Activated CD4-positive, alpha-beta memory T cell treated with anti-CD3 and anti-CD28 coated beads for 36 hours (primary cell): ENCODE measurements at regions not wholly inside any gene's neighbourhood (a gene's known extent, or its start where the extent isn't known, plus 50 kb on each side); places are given as distances from the start of the nearest gene placed in this dataset.

Experiments
- CTCF ChIA-PET: fragments of 350-600 bp; sonication (Branson Sonifier 250); formaldehyde crosslinking; loops from one replicate; lab custom pipeline; 2021; ENCODE audit warnings: antibody characterized with exemption, inconsistent platforms; lab: Charles Lee
- POLR2A ChIA-PET: fragments of 350-600 bp; sonication (Branson Sonifier 250); formaldehyde crosslinking; loops from one replicate; lab custom pipeline; 2021; ENCODE audit warnings: antibody characterized with exemption; lab: Charles Lee
- DNase-seq: peaks from one replicate; pipeline ENCODE4 v3.0.0-alpha.2; 2020
- H3K27ac Mint-ChIP-seq: one replicate; pipeline ENCODE4 v1.8.0; 2021; ENCODE audit warnings: mixed read lengths
- H3K27me3 Mint-ChIP-seq: one replicate; pipeline ENCODE4 v1.8.0; 2021; ENCODE audit warnings: mixed read lengths
- H3K36me3 Mint-ChIP-seq: one replicate; pipeline ENCODE4 v1.8.0; 2021; ENCODE audit warnings: mixed read lengths
- H3K4me1 Mint-ChIP-seq: one replicate; pipeline ENCODE4 v1.8.0; 2021; ENCODE audit warnings: low read depth, mixed read lengths
- H3K4me3 Mint-ChIP-seq: one replicate; pipeline ENCODE4 v1.8.0; 2021; ENCODE audit warnings: mild to moderate bottlenecking, mixed read lengths
- H3K9me3 Mint-ChIP-seq: one replicate; pipeline ENCODE4 v1.8.0; 2021; ENCODE audit warnings: mixed read lengths
- intact Hi-C: fragments of 100-400 bp; cut with micrococcal nuclease; formaldehyde crosslinking; loops from one replicate; pipeline ENCODE4 v1.15.1; 2023

DNA sequence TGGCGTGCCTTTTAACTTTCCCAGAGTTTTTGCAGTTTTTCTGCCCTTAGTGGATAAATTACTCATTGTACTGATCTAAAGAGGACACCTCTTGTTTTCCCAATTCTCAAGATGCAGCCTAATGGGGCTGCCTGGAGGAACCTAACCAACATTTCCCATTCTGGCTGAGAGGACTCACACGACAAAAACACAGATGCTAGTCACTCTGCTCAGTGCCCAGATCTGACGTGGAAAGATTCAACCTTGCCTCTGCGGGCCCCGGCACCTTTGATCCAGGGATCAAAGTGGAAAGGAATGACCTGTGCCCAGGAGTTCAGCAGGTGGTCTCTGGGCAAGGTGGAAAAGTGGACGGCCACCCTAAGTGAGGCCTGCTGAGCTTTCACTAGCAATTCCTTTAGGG, 162.4 kb upstream of the FMN2 start:
- H3K36me3 Mint-ChIP-seq = no peaks in the 10 kb centered on the region
- POLR2A ChIA-PET = no interaction called here
- H3K27ac Mint-ChIP-seq = no peak overlapping the region
- H3K4me1 Mint-ChIP-seq = no peaks in the 10 kb centered on the region
- peaks cover 2% of the 10 kb centered on the region for H3K27me3 Mint-ChIP-seq
- no peak overlapping the region for H3K4me3 Mint-ChIP-seq
- DNase-seq = no peak
- CTCF ChIA-PET = no interaction called here
- intact Hi-C loops = no loop called here
- no peaks in the 10 kb centered on the region for H3K9me3 Mint-ChIP-seq

DNA sequence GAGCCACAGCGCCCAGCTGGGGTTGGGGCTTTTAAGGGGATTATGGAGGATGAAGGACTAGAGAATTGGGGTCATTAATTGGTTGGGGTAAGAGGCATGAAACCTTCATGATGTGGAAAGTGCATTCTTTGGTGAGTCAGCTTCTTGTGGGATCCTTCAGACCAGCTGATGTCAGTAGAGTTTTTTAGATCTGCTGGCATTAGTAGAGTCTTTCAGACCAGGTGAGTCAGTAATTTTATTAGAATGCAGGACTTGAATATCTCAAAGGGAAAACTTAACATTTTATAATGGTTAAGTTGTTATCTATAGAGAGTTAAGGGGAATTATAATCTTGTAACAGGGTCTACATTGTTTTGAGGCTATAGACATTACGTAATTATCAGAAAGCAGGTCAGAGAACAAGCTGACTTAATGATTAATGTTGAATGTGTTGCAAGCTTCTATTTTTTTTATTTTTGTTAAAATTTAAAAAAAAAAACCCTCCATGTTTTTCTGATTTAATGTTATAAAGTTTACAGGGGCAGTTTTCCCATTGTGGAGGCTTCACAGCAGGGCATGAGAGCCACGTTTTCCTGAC, 160.9 kb upstream of the FMN2 start:
- no peaks in the 10 kb centered on the region for H3K4me1 Mint-ChIP-seq
- H3K27me3 Mint-ChIP-seq = peaks cover 2% of the 10 kb centered on the region
- H3K27ac Mint-ChIP-seq = no peak overlapping the region
- H3K36me3 Mint-ChIP-seq = no peaks in the 10 kb centered on the region
- no peak overlapping the region for H3K4me3 Mint-ChIP-seq
- intact Hi-C loops = no loop called here
- ChIA-PET CTCF (interaction anchor here (1.6 kb wide), 1 partner anchor 20 kb away, joined by 7 read pairs; no protein-coding TSS in a partner anchor), POLR2A (no interaction called here)
- no peak for DNase-seq
- no peaks in the 10 kb centered on the region for H3K9me3 Mint-ChIP-seq

DNA sequence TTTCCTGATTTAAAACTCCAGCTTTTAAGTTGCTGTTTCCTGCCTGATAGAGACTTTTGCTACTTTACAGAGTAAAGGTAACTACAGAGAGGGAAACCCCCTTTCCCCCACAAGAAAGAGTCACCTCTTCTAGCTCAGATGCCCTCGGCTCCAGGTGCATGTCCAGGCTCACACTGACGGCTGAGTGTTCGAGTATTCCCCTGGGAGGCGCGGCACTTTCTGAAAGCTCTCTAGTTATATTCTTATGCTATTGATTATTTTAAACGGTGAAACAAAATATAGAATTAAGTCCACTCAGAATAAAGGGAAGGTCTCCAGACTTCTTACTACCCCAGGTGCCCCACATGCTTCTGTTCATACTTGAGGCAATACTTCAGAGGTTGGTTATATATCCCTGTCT, 160.3 kb upstream of the FMN2 start:
- no peaks in the 10 kb centered on the region for H3K4me1 Mint-ChIP-seq
- POLR2A ChIA-PET = no interaction called here
- H3K27ac Mint-ChIP-seq = no peak overlapping the region
- H3K4me3 Mint-ChIP-seq = no peak overlapping the region
- H3K9me3 Mint-ChIP-seq = no peaks in the 10 kb centered on the region
- CTCF ChIA-PET = interaction anchor here (1.6 kb wide), 1 partner anchor 20 kb away, joined by 7 read pairs; no protein-coding TSS in a partner anchor
- H3K36me3 Mint-ChIP-seq = no peaks in the 10 kb centered on the region
- intact Hi-C loops = no loop called here
- no peak for DNase-seq
- H3K27me3 Mint-ChIP-seq = peaks cover 2% of the 10 kb centered on the region

DNA sequence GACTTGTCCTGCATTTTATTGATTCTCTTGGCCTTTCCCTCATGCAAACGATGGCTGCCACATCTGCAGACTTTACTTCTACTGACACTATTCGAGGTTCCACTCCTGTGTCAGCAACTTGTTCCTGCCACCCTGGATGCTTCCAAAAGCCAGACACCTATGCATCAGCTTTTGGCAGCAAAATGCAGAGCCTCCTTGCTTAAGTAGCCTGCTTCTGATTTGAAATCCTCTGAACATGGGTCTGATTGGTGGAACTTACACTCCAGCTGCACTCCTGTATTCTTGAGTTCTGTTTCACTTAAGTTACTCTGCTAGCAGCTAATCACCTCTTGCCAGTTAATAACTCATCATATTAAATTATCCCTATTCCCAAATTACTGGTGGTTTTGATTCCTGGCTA, 152.1 kb upstream of the FMN2 start:
- H3K27ac Mint-ChIP-seq = no peak overlapping the region
- H3K9me3 Mint-ChIP-seq = peaks cover 9% of the 10 kb centered on the region
- DNase-seq = no peak
- no peaks in the 10 kb centered on the region for H3K4me1 Mint-ChIP-seq
- intact Hi-C loops = no loop called here
- peaks cover 2% of the 10 kb centered on the region for H3K36me3 Mint-ChIP-seq
- no peaks in the 10 kb centered on the region for H3K27me3 Mint-ChIP-seq
- no peak overlapping the region for H3K4me3 Mint-ChIP-seq
- POLR2A ChIA-PET = no interaction called here
- CTCF ChIA-PET = interaction anchor here (3.0 kb wide), 1 partner anchor 12 kb away, joined by 20 read pairs; no protein-coding TSS in a partner anchor

DNA sequence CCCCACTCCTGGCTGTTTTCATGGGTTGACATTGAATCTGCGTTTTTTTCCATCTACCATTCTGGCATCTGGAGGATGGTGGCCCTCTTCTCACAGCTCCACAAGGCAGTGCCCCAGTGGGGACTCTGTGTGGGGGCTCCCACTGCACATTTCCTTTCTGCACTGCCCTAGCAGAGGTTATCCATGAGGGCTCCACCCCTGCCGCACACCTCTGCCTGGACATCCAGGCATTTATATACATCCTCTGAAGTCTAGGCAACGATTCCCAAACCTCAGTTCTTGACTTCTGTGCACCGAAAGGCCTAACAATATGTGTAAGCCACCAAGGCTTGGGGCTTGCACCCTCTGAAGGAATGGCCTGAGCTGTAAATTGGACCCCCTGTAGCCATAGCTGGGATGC, 147.9 kb upstream of the FMN2 start:
- H3K4me1 Mint-ChIP-seq = no peaks in the 10 kb centered on the region
- CTCF ChIA-PET = no interaction called here
- no peak overlapping the region for H3K27ac Mint-ChIP-seq
- peaks cover 2% of the 10 kb centered on the region for H3K27me3 Mint-ChIP-seq
- intact Hi-C loops = no loop called here
- peaks cover 10% of the 10 kb centered on the region for H3K9me3 Mint-ChIP-seq
- H3K36me3 Mint-ChIP-seq = peaks cover 2% of the 10 kb centered on the region
- H3K4me3 Mint-ChIP-seq = no peak overlapping the region
- POLR2A ChIA-PET = no interaction called here
- DNase-seq = no peak

DNA sequence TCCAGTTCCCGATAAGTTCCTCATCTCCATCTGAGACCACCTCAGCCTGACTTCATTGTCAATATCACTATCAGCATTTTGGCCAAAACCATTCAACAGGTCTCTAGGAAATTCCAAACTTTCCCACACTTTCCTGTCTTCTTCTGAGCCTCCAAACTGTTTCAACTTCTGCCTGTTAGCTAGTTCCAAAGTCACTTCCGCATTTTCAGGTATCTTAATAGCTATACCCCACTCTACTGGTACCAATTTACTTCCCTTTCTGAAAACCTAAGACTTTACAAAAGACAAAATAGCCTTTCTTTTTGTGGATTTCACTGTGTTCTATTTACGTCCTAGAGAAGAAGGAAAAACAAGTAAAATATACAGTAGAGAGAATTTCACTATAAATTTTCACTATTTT, 147.0 kb upstream of the FMN2 start:
- H3K27me3 Mint-ChIP-seq = peaks cover 2% of the 10 kb centered on the region
- no peak for DNase-seq
- H3K4me1 Mint-ChIP-seq = no peaks in the 10 kb centered on the region
- no peak overlapping the region for H3K4me3 Mint-ChIP-seq
- H3K9me3 Mint-ChIP-seq = peaks cover 10% of the 10 kb centered on the region
- CTCF ChIA-PET = no interaction called here
- H3K27ac Mint-ChIP-seq = no peak overlapping the region
- POLR2A ChIA-PET = no interaction called here
- peaks cover 2% of the 10 kb centered on the region for H3K36me3 Mint-ChIP-seq
- intact Hi-C loops = no loop called here

DNA sequence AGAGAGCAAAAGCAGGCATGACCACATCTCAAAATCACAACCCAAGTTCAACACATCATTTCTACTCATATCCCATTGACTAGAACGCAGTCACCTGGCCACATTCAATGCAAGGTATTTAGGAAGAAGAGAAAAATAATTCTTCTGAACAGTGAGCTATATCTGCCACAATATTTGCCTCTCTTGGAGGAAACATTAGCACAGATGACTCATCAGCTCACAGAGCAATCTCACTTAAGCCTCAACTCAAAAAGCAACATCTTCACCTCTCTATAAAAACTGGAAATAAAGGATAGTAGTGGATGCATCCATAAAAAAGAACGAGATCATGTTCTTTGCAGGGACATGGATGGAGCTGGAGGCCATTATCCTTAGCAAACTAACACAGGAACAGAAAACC, 143.9 kb upstream of the FMN2 start:
- Mint-ChIP-seq H3K4me3 (no peak overlapping the region), H3K27me3 (peaks cover 2% of the 10 kb centered on the region), H3K36me3 (peaks cover 2% of the 10 kb centered on the region), H3K27ac (no peak overlapping the region), H3K9me3 (peaks cover 10% of the 10 kb centered on the region), H3K4me1 (no peaks in the 10 kb centered on the region)
- CTCF ChIA-PET = interaction anchor here (0.6 to 0.8 kb wide), 2 partner anchors 11 to 86 kb away, joined by 3 to 5 read pairs; no protein-coding TSS in a partner anchor
- DNase-seq = no peak
- POLR2A ChIA-PET = no interaction called here
- intact Hi-C loops = no loop called here

DNA sequence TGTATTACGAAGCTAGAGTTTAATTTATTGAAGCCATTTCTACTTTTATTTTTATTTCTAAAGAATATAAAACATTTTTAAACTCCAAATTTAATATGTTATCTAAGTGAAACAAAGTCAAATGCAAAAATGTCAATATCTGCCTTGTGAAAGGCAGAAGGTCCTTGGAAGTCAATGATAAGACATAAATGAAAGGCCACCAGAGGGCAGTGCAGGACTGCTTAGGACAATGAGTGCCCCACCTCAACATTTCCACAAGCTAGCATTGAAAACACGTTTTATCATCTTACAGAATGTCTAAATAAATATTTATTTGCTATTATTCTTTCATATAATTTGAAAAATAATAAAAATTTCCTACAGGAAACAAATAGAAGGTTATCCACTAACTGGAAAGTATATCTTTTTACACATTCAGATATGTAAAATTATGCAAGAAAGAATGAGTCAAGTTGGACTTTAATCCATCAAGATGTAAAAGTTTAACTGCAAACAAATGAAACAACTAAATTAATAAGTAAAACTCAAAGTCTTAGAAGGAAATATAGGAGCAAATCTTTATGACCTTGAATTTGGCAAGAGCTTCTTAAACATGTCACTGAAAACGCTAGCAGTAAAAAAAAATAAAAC, 140.1 kb upstream of the FMN2 start:
- H3K4me3 Mint-ChIP-seq = no peak overlapping the region
- H3K4me1 Mint-ChIP-seq = no peaks in the 10 kb centered on the region
- no peaks in the 10 kb centered on the region for H3K9me3 Mint-ChIP-seq
- POLR2A ChIA-PET = no interaction called here
- H3K36me3 Mint-ChIP-seq = no peaks in the 10 kb centered on the region
- no peak overlapping the region for H3K27ac Mint-ChIP-seq
- peak; percentile 58 for DNase-seq
- CTCF ChIA-PET = interaction anchor here (0.5 to 4.6 kb wide), 12 partner anchors 10 to 1669 kb away, joined by 3 to 59 read pairs (median 6); no protein-coding TSS in a partner anchor
- H3K27me3 Mint-ChIP-seq = peaks cover 2% of the 10 kb centered on the region
- intact Hi-C loops = loop anchor here (1.0 to 2.0 kb wide), 2 partner anchors 25 to 35 kb away; no protein-coding TSS in a partner anchor

DNA sequence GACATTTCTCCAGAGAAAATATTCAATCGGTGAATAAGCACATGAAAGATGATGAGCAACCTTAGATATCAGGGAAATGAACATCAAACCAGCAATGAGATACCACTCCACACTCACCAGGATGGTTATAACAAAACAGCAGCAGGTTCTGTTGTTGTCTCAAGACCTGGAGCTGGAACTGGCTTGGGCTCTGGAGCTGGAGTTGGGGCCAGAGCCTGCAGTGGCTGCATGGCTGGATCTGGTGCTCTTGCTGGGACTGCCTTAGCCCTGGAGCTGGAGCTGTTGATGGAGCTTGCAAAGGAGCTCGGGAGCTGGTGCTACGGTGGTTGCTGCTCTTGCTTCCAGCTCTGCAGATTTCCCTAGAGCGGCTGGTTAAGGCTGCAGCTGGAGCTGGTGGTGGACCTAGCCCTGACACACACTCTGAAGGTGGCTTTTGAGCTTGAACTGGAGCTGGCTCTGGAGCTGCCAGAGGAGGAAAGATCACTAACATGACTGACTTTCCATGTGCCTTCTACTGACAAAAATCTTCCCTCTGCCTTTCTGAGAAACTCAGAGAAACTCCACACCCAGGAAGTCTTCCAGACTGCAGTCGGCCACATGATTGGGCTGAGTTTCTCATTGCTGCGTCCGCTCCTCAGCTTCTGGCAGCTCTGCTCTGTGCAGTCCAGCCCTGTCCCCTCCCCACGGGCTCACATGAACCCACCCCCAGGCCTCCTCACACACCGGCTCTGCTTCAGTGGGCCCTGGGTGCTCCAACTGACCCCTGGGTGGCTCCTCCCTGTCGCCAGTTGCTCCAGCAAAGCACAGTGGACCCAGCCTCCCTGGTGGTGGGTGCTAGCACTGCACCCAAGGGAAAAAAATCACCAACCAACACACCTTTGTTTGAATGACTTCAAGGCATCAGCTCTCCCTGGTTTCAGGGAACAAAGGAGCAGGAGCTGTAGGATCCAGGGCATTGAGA, 139.1 kb upstream of the FMN2 start:
- H3K4me3 Mint-ChIP-seq = no peak overlapping the region
- ChIA-PET CTCF (interaction anchor here (1.3 to 4.6 kb wide), 9 partner anchors 9 to 52 kb away, joined by 4 to 59 read pairs (median 8); no protein-coding TSS in a partner anchor), POLR2A (no interaction called here)
- intact Hi-C loops = no loop called here
- no peaks in the 10 kb centered on the region for H3K4me1 Mint-ChIP-seq
- H3K27me3 Mint-ChIP-seq = peaks cover 2% of the 10 kb centered on the region
- no peaks in the 10 kb centered on the region for H3K9me3 Mint-ChIP-seq
- no peaks in the 10 kb centered on the region for H3K36me3 Mint-ChIP-seq
- DNase-seq = no peak
- H3K27ac Mint-ChIP-seq = no peak overlapping the region

DNA sequence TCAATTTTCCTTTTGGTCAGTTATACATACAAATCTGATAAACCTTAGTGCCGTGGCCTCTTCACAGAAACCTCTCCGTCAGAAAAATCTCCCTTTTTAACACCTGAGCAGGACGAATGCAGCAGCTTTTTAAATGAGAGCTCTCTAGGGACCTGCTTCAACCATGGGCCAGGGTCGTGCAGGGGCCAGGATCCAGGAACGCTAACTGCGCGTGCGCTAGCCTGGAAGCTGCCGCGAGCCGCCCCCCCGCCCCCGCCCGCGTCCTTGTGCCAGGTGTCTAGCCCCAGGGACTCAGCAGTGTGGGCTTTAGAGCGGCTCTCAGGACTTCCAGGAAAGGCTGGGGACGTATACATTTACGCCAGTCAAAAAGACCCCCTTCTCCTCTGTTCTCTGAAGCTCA, 136.8 kb upstream of the FMN2 start:
- H3K4me3 Mint-ChIP-seq = no peak overlapping the region
- intact Hi-C loops = no loop called here
- CTCF ChIA-PET = no interaction called here
- H3K27me3 Mint-ChIP-seq = no peaks in the 10 kb centered on the region
- no peaks in the 10 kb centered on the region for H3K9me3 Mint-ChIP-seq
- no peak for DNase-seq
- no peak overlapping the region for H3K27ac Mint-ChIP-seq
- POLR2A ChIA-PET = no interaction called here
- no peaks in the 10 kb centered on the region for H3K4me1 Mint-ChIP-seq
- no peaks in the 10 kb centered on the region for H3K36me3 Mint-ChIP-seq

DNA sequence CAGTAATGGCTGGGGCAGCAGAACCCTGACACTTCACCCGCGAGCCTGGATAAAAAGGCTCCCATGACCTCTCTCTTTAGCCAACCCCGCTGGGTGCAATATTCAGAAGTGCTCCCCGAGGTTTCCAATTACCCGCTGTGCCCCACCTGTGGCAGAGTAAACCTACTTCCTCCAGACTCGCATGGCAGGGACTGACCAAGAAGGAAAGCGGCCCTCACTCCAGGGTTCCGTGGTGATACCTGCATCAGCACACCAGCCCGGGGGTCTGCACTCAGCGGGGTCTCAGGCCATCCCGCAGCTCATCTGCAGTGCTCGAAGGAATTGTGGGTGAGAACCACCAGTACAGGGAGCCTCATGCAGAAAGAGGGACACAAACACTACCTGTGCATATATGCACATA, 136.3 kb upstream of the FMN2 start:
- ChIA-PET POLR2A (no interaction called here), CTCF (no interaction called here)
- no peaks in the 10 kb centered on the region for H3K4me1 Mint-ChIP-seq
- no peak for DNase-seq
- no peaks in the 10 kb centered on the region for H3K36me3 Mint-ChIP-seq
- H3K9me3 Mint-ChIP-seq = no peaks in the 10 kb centered on the region
- H3K27me3 Mint-ChIP-seq = no peaks in the 10 kb centered on the region
- no peak overlapping the region for H3K27ac Mint-ChIP-seq
- intact Hi-C loops = no loop called here
- no peak overlapping the region for H3K4me3 Mint-ChIP-seq

DNA sequence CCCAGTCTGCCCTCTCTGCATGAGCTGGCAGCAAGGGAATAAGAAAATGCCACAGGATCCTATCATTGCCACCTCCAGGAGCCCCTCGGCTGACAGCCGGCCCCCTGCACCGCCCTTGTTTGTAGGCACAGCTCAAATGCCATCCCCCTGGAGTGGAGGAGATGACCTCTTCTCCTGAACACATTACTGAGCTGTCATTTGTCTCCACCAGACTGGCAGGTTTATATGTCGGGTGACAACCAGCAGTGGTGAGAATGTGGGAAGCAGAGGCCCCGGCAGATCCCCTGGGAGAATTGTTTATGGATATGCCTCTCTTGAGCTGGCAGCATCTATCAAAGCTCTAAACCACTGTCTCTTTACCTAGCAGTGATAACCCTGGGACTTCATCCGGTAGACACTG, 135.4 kb upstream of the FMN2 start:
- Mint-ChIP-seq H3K9me3 (no peaks in the 10 kb centered on the region), H3K27ac (no peak overlapping the region), H3K4me3 (no peak overlapping the region), H3K27me3 (no peaks in the 10 kb centered on the region), H3K36me3 (no peaks in the 10 kb centered on the region), H3K4me1 (no peaks in the 10 kb centered on the region)
- intact Hi-C loops = no loop called here
- DNase-seq = no peak
- CTCF ChIA-PET = no interaction called here
- POLR2A ChIA-PET = no interaction called here
